Naive thymus-derived CD4-positive, alpha-beta T cell (primary cell): ENCODE measurements at regions not wholly inside any gene's neighbourhood (a gene's known extent, or its start where the extent isn't known, plus 50 kb on each side); places are given as distances from the start of the nearest gene placed in this dataset.

Experiments
- ATAC-seq: fragments of 150-1000 bp; cut with Tn5 transposase; 2 replicates; pipeline ENCODE4 v1.10.0; 2021; ENCODE audit warnings: mild to moderate bottlenecking, moderate library complexity
- CTCF ChIA-PET: fragments of 350-600 bp; sonication (Branson Sonifier 250); formaldehyde crosslinking; loops from one replicate; lab custom pipeline; 2021; ENCODE audit warnings: antibody characterized with exemption; lab: Charles Lee
- POLR2A ChIA-PET: fragments of 350-600 bp; sonication (Branson Sonifier 250); formaldehyde crosslinking; loops from one replicate; lab custom pipeline; 2021; ENCODE audit warnings: antibody characterized with exemption, inconsistent platforms; lab: Charles Lee
- DNase-seq, 9 donors: peaks; one replicate each; pipeline versions ENCODE4 v3.0.0 to v3.0.0-alpha.2; 2020 to 2022; ENCODE audit warnings: mixed read lengths in 1 of 9
- H3K27ac ChIP-seq: one replicate; pipeline ENCODE4 v1.7.0; 2013; ENCODE audit warnings: mild to moderate bottlenecking, low read depth, low read length, moderate library complexity
- H3K27me3 ChIP-seq, 2 donors: one replicate each; pipeline ENCODE4 v1.7.0; 2013; ENCODE audit warnings: low read length in 2 of 2, mild to moderate bottlenecking in 2 of 2, moderate library complexity in 2 of 2; ENCODE audit not compliant: control insufficient read depth in 2 of 2, insufficient read depth in 2 of 2
- H3K36me3 ChIP-seq, 3 experiments: 1 replicate in 2 of 3; 2 replicates in 1 of 3; pipeline ENCODE4 v1.7.0; 2013; ENCODE audit warnings: low read length in 3 of 3, mild to moderate bottlenecking in 3 of 3, moderate library complexity in 1 of 3; ENCODE audit not compliant: insufficient read depth in 3 of 3, control insufficient read depth in 2 of 3
- H3K4me1 ChIP-seq, 2 donors: one replicate each; pipeline ENCODE4 v1.7.0; 2013; ENCODE audit warnings: low read length in 2 of 2, mild to moderate bottlenecking in 2 of 2, moderate library complexity in 1 of 2; ENCODE audit not compliant: control insufficient read depth in 2 of 2, insufficient read depth in 2 of 2
- H3K4me3 ChIP-seq: 2 replicates; pipeline ENCODE4 v1.7.0; 2013; ENCODE audit warnings: mild to moderate bottlenecking, low read length
- H3K9me3 ChIP-seq, 3 experiments: 1 replicate in 2 of 3; 2 replicates in 1 of 3; pipeline ENCODE4 v1.7.0; 2013; ENCODE audit warnings: low read length in 3 of 3; ENCODE audit not compliant: control insufficient read depth in 2 of 3
- H3K27ac Mint-ChIP-seq, 9 donors: one replicate each; pipeline ENCODE4 v1.8.0; 2020 to 2022; ENCODE audit warnings: mixed read lengths in 9 of 9, mild to moderate bottlenecking in 8 of 9, moderate library complexity in 5 of 9, inconsistent platforms in 2 of 9
- H3K27me3 Mint-ChIP-seq, 5 donors: one replicate each; pipeline ENCODE4 v1.8.0; 2021 to 2022; ENCODE audit warnings: mixed read lengths in 5 of 5, mild to moderate bottlenecking in 1 of 5
- H3K36me3 Mint-ChIP-seq, 5 donors: one replicate each; pipeline ENCODE4 v1.8.0; 2020 to 2022; ENCODE audit warnings: mixed read lengths in 5 of 5, mild to moderate bottlenecking in 3 of 5, inconsistent platforms in 1 of 5
- H3K4me1 Mint-ChIP-seq, 7 donors: one replicate each; pipeline ENCODE4 v1.8.0; 2020 to 2022; ENCODE audit warnings: mixed read lengths in 7 of 7, mild to moderate bottlenecking in 3 of 7, inconsistent platforms in 1 of 7
- H3K4me3 Mint-ChIP-seq, 10 donors: one replicate each; pipeline ENCODE4 v1.8.0; 2020 to 2022; ENCODE audit warnings: mild to moderate bottlenecking in 10 of 10, mixed read lengths in 10 of 10, moderate library complexity in 6 of 10, inconsistent platforms in 2 of 10
- H3K9me3 Mint-ChIP-seq, 11 donors: one replicate each; pipeline ENCODE4 v1.8.0; 2020 to 2022; ENCODE audit warnings: mixed read lengths in 11 of 11, mild to moderate bottlenecking in 4 of 11, inconsistent platforms in 1 of 11, moderate library complexity in 1 of 11
- intact Hi-C, 2 donors: fragments of 100-400 bp; cut with micrococcal nuclease; formaldehyde crosslinking; loops; one replicate each; pipeline ENCODE4 v1.15.1; 2023

GRCh38 chr12:23222801-23223200 lies 597.8 kb downstream of the ETNK1 start:
- intact Hi-C loops, result no loop called here
- no peak overlapping the region for H3K4me3 Mint-ChIP-seq
- ChIA-PET CTCF (no interaction called here), POLR2A (no interaction called here)
- H3K9me3 Mint-ChIP-seq, result peaks cover 0 to 7% (median 0%) of the 10 kb centered on the region in 11 donors
- H3K27ac Mint-ChIP-seq, result no peak overlapping the region
- no peak overlapping the region for H3K27ac ChIP-seq
- H3K27me3 Mint-ChIP-seq, result peaks cover 0 to 8% (median 0%) of the 10 kb centered on the region in 5 donors
- H3K4me3 ChIP-seq, result no peak overlapping the region
- H3K9me3 ChIP-seq, result no peaks in the 10 kb centered on the region
- no peaks in the 10 kb centered on the region for H3K36me3 Mint-ChIP-seq
- H3K4me1 Mint-ChIP-seq, result no peaks in the 10 kb centered on the region
- no peak for ATAC-seq
- no peaks in the 10 kb centered on the region for H3K36me3 ChIP-seq
- no peaks in the 10 kb centered on the region for H3K27me3 ChIP-seq
- DNase-seq, result no peak
- no peaks in the 10 kb centered on the region for H3K4me1 ChIP-seq

- Mint-ChIP-seq H3K4me1 (no peaks in the 10 kb centered on the region), H3K4me3 (no peak overlapping the region), H3K9me3 (peaks cover 0 to 3% (median 0%) of the 10 kb centered on the region in 11 donors), H3K27me3 (no peaks in the 10 kb centered on the region), H3K36me3 (no peaks in the 10 kb centered on the region), H3K27ac (no peak overlapping the region)
- ATAC-seq (no peak), DNase-seq (no peak)
- intact Hi-C loops, result no loop called here
- POLR2A ChIA-PET, result no interaction called here
- no peaks in the 10 kb centered on the region for H3K4me1 ChIP-seq
- H3K4me3 ChIP-seq, result no peak overlapping the region
- CTCF ChIA-PET, result no interaction called here
- no peaks in the 10 kb centered on the region for H3K9me3 ChIP-seq
- no peaks in the 10 kb centered on the region for H3K27me3 ChIP-seq
- H3K27ac ChIP-seq, result no peak overlapping the region
- no peaks in the 10 kb centered on the region for H3K36me3 ChIP-seq
These were observed 603.1 kb downstream of the ETNK1 start for GRCh38 chr12:23228101-23228500.

GRCh38 chr12:23230899-23231298 lies 605.9 kb downstream of the ETNK1 start:
- Mint-ChIP-seq H3K4me1 (no peaks in the 10 kb centered on the region), H3K27me3 (no peaks in the 10 kb centered on the region), H3K4me3 (no peak overlapping the region), H3K27ac (no peak overlapping the region), H3K9me3 (peaks cover 0 to 3% (median 0%) of the 10 kb centered on the region in 11 donors), H3K36me3 (no peaks in the 10 kb centered on the region)
- H3K9me3 ChIP-seq, result no peaks in the 10 kb centered on the region
- no peaks in the 10 kb centered on the region for H3K27me3 ChIP-seq
- ChIA-PET CTCF (no interaction called here), POLR2A (no interaction called here)
- H3K4me1 ChIP-seq, result no peaks in the 10 kb centered on the region
- H3K27ac ChIP-seq, result no peak overlapping the region
- no peak for DNase-seq
- H3K36me3 ChIP-seq, result no peaks in the 10 kb centered on the region
- intact Hi-C loops, result no loop called here
- no peak for ATAC-seq
- H3K4me3 ChIP-seq, result no peak overlapping the region

- no peak overlapping the region for H3K27ac ChIP-seq
- CTCF ChIA-PET, result no interaction called here
- H3K36me3 Mint-ChIP-seq, result no peaks in the 10 kb centered on the region
- intact Hi-C loops, result no loop called here
- H3K9me3 Mint-ChIP-seq, result peaks cover 0 to 3% (median 0%) of the 10 kb centered on the region in 11 donors
- no peaks in the 10 kb centered on the region for H3K27me3 ChIP-seq
- H3K4me1 ChIP-seq, result no peaks in the 10 kb centered on the region
- no peaks in the 10 kb centered on the region for H3K36me3 ChIP-seq
- no peaks in the 10 kb centered on the region for H3K27me3 Mint-ChIP-seq
- H3K4me3 ChIP-seq, result no peak overlapping the region
- H3K27ac Mint-ChIP-seq, result no peak overlapping the region
- H3K9me3 ChIP-seq, result no peaks in the 10 kb centered on the region
- POLR2A ChIA-PET, result no interaction called here
- no peaks in the 10 kb centered on the region for H3K4me1 Mint-ChIP-seq
- H3K4me3 Mint-ChIP-seq, result no peak overlapping the region
- no peak for ATAC-seq
- no peak for DNase-seq
These were observed 611.3 kb downstream of the ETNK1 start for GRCh38 chr12:23236066-23236780.

- no peak overlapping the region for H3K27ac Mint-ChIP-seq
- H3K9me3 Mint-ChIP-seq, result peaks cover 0 to 3% (median 0%) of the 10 kb centered on the region in 11 donors
- H3K4me3 Mint-ChIP-seq, result no peak overlapping the region
- ChIA-PET CTCF (interaction anchor here (0.7 kb wide), 1 partner anchor 50 kb away, joined by 3 read pairs; no protein-coding TSS in a partner anchor), POLR2A (no interaction called here)
- Histone ChIP-seq H3K9me3 (no peaks in the 10 kb centered on the region), H3K36me3 (no peaks in the 10 kb centered on the region), H3K27me3 (no peaks in the 10 kb centered on the region), H3K4me3 (no peak overlapping the region), H3K27ac (no peak overlapping the region), H3K4me1 (no peaks in the 10 kb centered on the region)
- H3K27me3 Mint-ChIP-seq, result no peaks in the 10 kb centered on the region
- no peaks in the 10 kb centered on the region for H3K4me1 Mint-ChIP-seq
- H3K36me3 Mint-ChIP-seq, result no peaks in the 10 kb centered on the region
- DNase-seq (no peak), ATAC-seq (no peak)
- intact Hi-C loops, result no loop called here
These were observed 611.8 kb downstream of the ETNK1 start for GRCh38 chr12:23236811-23237210.

- H3K9me3 ChIP-seq, result no peaks in the 10 kb centered on the region
- POLR2A ChIA-PET, result no interaction called here
- H3K27me3 Mint-ChIP-seq, result no peaks in the 10 kb centered on the region
These were observed 613.2 kb downstream of the ETNK1 start for GRCh38 chr12:23238190-23238589.

GRCh38 chr12:23238957-23239356 lies 614.0 kb downstream of the ETNK1 start:
- no peak overlapping the region for H3K4me3 Mint-ChIP-seq
- ATAC-seq, result no peak
- no peaks in the 10 kb centered on the region for H3K27me3 Mint-ChIP-seq
- no peaks in the 10 kb centered on the region for H3K27me3 ChIP-seq
- peaks cover 0 to 4% (median 0%) of the 10 kb centered on the region in 11 donors for H3K9me3 Mint-ChIP-seq
- no peaks in the 10 kb centered on the region for H3K4me1 Mint-ChIP-seq
- H3K4me3 ChIP-seq, result no peak overlapping the region
- POLR2A ChIA-PET, result no interaction called here
- H3K27ac Mint-ChIP-seq, result no peak overlapping the region
- H3K36me3 Mint-ChIP-seq, result no peaks in the 10 kb centered on the region
- intact Hi-C loops, result no loop called here
- no peak for DNase-seq
- H3K4me1 ChIP-seq, result no peaks in the 10 kb centered on the region
- no peaks in the 10 kb centered on the region for H3K9me3 ChIP-seq
- H3K27ac ChIP-seq, result no peak overlapping the region
- H3K36me3 ChIP-seq, result no peaks in the 10 kb centered on the region
- CTCF ChIA-PET, result no interaction called here

More at GRCh38 chr12:23238190-23238589, 613.2 kb downstream of the ETNK1 start:
- CTCF ChIA-PET, result no interaction called here
- Mint-ChIP-seq H3K27ac (no peak overlapping the region), H3K4me1 (no peaks in the 10 kb centered on the region), H3K4me3 (no peak overlapping the region), H3K36me3 (no peaks in the 10 kb centered on the region), H3K9me3 (peaks cover 0 to 3% (median 0%) of the 10 kb centered on the region in 11 donors)
- Histone ChIP-seq H3K4me3 (no peak overlapping the region), H3K36me3 (no peaks in the 10 kb centered on the region), H3K4me1 (no peaks in the 10 kb centered on the region), H3K27me3 (no peaks in the 10 kb centered on the region), H3K27ac (no peak overlapping the region)
- intact Hi-C loops, result no loop called here
- no peak for DNase-seq
- ATAC-seq, result no peak
